ENCODE measurements at regions not wholly inside any gene's neighbourhood (a gene's known extent, or its start where the extent isn't known, plus 50 kb on each side); places are given as distances from the start of the nearest gene placed in this dataset.

GRCh38 chrX:127317159-127317558 lies 497.6 kb downstream of the PRR32 start:
- H3K27ac ChIP-seq (ENCODE audit: insufficient read depth, low read depth, low read length): no peak overlapping the region
- no peaks in the 10 kb centered on the region for H3K9me1 ChIP-seq (replicated peaks; ENCODE audit: control insufficient read depth, extremely low read depth, insufficient read depth, low read length)
- no peaks in the 10 kb centered on the region for H3K79me2 ChIP-seq (ENCODE audit: control insufficient read depth, insufficient read depth, low read length)
- H3K9ac ChIP-seq (replicated peaks; ENCODE audit: extremely low read depth, insufficient read depth, low read length): no peak overlapping the region
- no peaks in the 10 kb centered on the region for H3K9me3 ChIP-seq (replicated peaks; ENCODE audit: control insufficient read depth, insufficient read depth, low read length)
- CTCF ChIA-PET: no interaction called here
- no peak for FAIRE-seq
- no peak for TF ChIP-seq FOS (IDR thresholded peaks at IDR 0.05; ENCODE audit: borderline replicate concordance, insufficient read depth, low read length)
- no peak for TF ChIP-seq POLR2A (IDR thresholded peaks at IDR 0.05; ENCODE audit: low read depth, low read length)
- TF ChIP-seq CTCF (IDR thresholded peaks at IDR 0.05; ENCODE audit: extremely low read depth in 1 of 2, insufficient read depth in 1 of 2, low read depth in 1 of 2, low read length in 2 of 2): no peak
- no peak for TF ChIP-seq MYC (IDR thresholded peaks at IDR 0.05; ENCODE audit: low read depth, low read length)
- no peak for TF ChIP-seq JUN (IDR thresholded peaks at IDR 0.05; ENCODE audit: borderline replicate concordance, insufficient read depth, insufficient read length, low read depth)
- no peak for TF ChIP-seq GATA2 (IDR thresholded peaks at IDR 0.05; ENCODE audit: insufficient read depth, insufficient read length, low read depth, low read length)
- no peak for TF ChIP-seq EZH2 (IDR thresholded peaks at IDR 0.05; ENCODE audit: borderline replicate concordance, low read depth, low read length, severe bottlenecking)
- no peak for TF ChIP-seq POLR2AphosphoS5 (IDR thresholded peaks at IDR 0.05; ENCODE audit: insufficient read depth, low read depth, low read length)
- no peak for TF ChIP-seq MAX (IDR thresholded peaks at IDR 0.05; ENCODE audit: insufficient read depth, insufficient read length)
- no peaks in the 10 kb centered on the region for H3K27me3 ChIP-seq (ENCODE audit: control insufficient read depth in 2 of 2, insufficient read depth in 2 of 2, low read length in 2 of 2)
- no TSS peak for BruUV-seq (replicated peaks)
- dilution Hi-C loops (cut with MboI; ENCODE audit: extremely low pct_ligation_motif_present, low sequenced_read_pairs) (no loop called here), intact Hi-C loops (cut with micrococcal nuclease) (no loop called here)
- H3K4me3 ChIP-seq (replicated peaks in 1 of 3; ENCODE audit: insufficient read depth in 1 of 3, low read depth in 1 of 3, low read length in 3 of 3): no peak overlapping the region
- H4K20me1 ChIP-seq (replicated peaks; ENCODE audit: control insufficient read depth, extremely low read depth, insufficient read depth, low read length): no peaks in the 10 kb centered on the region
- POLR2A ChIA-PET: no interaction called here
- H3K4me2 ChIP-seq (ENCODE audit: insufficient read depth, low read length): no peak overlapping the region
- H3K4me1 ChIP-seq (ENCODE audit: control insufficient read depth, extremely low read depth, insufficient read depth, low read length): no peaks in the 10 kb centered on the region
- DNase-seq (ENCODE audit: low read depth, low spot score): no peak
- H2AFZ ChIP-seq (ENCODE audit: low read depth, low read length): no peak overlapping the region
- H3K36me3 ChIP-seq (ENCODE audit: control insufficient read depth in 2 of 2, extremely low read depth in 1 of 2, insufficient read depth in 2 of 2, low read length in 2 of 2): no peaks in the 10 kb centered on the region

All from endothelial cell of umbilical vein (primary cell).